Transverse colon (tissue), 4 donors: ENCODE measurements at regions not wholly inside any gene's neighbourhood (a gene's known extent, or its start where the extent isn't known, plus 50 kb on each side); places are given as distances from the start of the nearest gene placed in this dataset.

Experiments
- CTCF ChIP-seq, 5 experiments: fragments of 200-600 bp in 3 of 5; fragments of 450-650 bp in 2 of 5; sonication (generic) in 3 of 5; IDR thresholded peaks; 1 replicate in 2 of 5; 2 replicates in 3 of 5; pipeline ENCODE4 v1.5.1; 2016 to 2017; ENCODE audit warnings: antibody characterized with exemption in 5 of 5, inconsistent platforms in 3 of 5, mild to moderate bottlenecking in 2 of 5, moderate library complexity in 1 of 5
- POLR2AphosphoS5 ChIP-seq, 3 donors: sonication (generic); formaldehyde crosslinking; IDR thresholded peaks; one replicate each; pipeline ENCODE4 v1.6.1; 2016; ENCODE audit warnings: antibody characterized with exemption in 3 of 3

GRCh38 chrX:82648062-82648461, 860.0 kb upstream of the POU3F4 start:
- TF ChIP-seq CTCF (IDR thresholded peaks at IDR 0.05): no peak
- no peak for TF ChIP-seq POLR2AphosphoS5 (IDR thresholded peaks at IDR 0.05)
